ENCODE measurements at regions not wholly inside any gene's neighbourhood (a gene's known extent, or its start where the extent isn't known, plus 50 kb on each side); places are given as distances from the start of the nearest gene placed in this dataset.

- DNase-seq (ENCODE audit: low read depth): no peak
- TF ChIP-seq CTCF (IDR thresholded peaks at IDR 0.05; ENCODE audit: control insufficient read depth, insufficient read depth, low read depth, low read length, missing control alignments): no peak
- no peak overlapping the region for H3K4me3 ChIP-seq (ENCODE audit: control insufficient read depth, low read depth, low read length)
Measured at GRCh38 chr3:10597733-10598132, 92.3 kb upstream of the ATP2B2 start.

- TF ChIP-seq CTCF (IDR thresholded peaks at IDR 0.05; ENCODE audit: control insufficient read depth, insufficient read depth, low read depth, low read length, missing control alignments): no peak
- no peak overlapping the region for H3K4me3 ChIP-seq (ENCODE audit: control insufficient read depth, low read depth, low read length)
- DNase-seq (ENCODE audit: low read depth): no peak
Measured at GRCh38 chr3:10599017-10599416, 93.6 kb upstream of the ATP2B2 start.

GRCh38 chr3:10599444-10599843 lies 94.1 kb upstream of the ATP2B2 start:
- no peak for TF ChIP-seq CTCF (IDR thresholded peaks at IDR 0.05; ENCODE audit: control insufficient read depth, insufficient read depth, low read depth, low read length, missing control alignments)
- no peak overlapping the region for H3K4me3 ChIP-seq (ENCODE audit: control insufficient read depth, low read depth, low read length)
- DNase-seq (ENCODE audit: low read depth): no peak

- H3K4me3 ChIP-seq (ENCODE audit: control insufficient read depth, low read depth, low read length): no peak overlapping the region
Measured at GRCh38 chr3:10600296-10600714, 94.9 kb upstream of the ATP2B2 start.

GRCh38 chr3:10600726-10601125 lies 95.3 kb upstream of the ATP2B2 start:
- TF ChIP-seq CTCF (IDR thresholded peaks at IDR 0.05; ENCODE audit: control insufficient read depth, insufficient read depth, low read depth, low read length, missing control alignments): no peak

More at GRCh38 chr3:10600296-10600714, 94.9 kb upstream of the ATP2B2 start:
- TF ChIP-seq CTCF (IDR thresholded peaks at IDR 0.05; ENCODE audit: control insufficient read depth, insufficient read depth, low read depth, low read length, missing control alignments): no peak
- no peak for DNase-seq (ENCODE audit: low read depth)

GRCh38 chr3:10601151-10601856 lies 95.9 kb upstream of the ATP2B2 start:
- no peak overlapping the region for H3K4me3 ChIP-seq (ENCODE audit: control insufficient read depth, low read depth, low read length)
- DNase-seq (ENCODE audit: low read depth): no peak
- no peak for TF ChIP-seq CTCF (IDR thresholded peaks at IDR 0.05; ENCODE audit: control insufficient read depth, insufficient read depth, low read depth, low read length, missing control alignments)

More at GRCh38 chr3:10600726-10601125, 95.3 kb upstream of the ATP2B2 start:
- H3K4me3 ChIP-seq (ENCODE audit: control insufficient read depth, low read depth, low read length): no peak overlapping the region
- no peak for DNase-seq (ENCODE audit: low read depth)
